GM21381 (cell line): ENCODE measurements at regions not wholly inside any gene's neighbourhood (a gene's known extent, or its start where the extent isn't known, plus 50 kb on each side); places are given as distances from the start of the nearest gene placed in this dataset.

ENCODE experiments used
- ATAC-seq: cut with Tn5 transposase; IDR thresholded peaks from one replicate; pipeline ENCODE4 v1.9.1; 2021; ENCODE audit warnings: mild to moderate bottlenecking, moderate library complexity; ENCODE audit not compliant: unreplicated experiment

DNA sequence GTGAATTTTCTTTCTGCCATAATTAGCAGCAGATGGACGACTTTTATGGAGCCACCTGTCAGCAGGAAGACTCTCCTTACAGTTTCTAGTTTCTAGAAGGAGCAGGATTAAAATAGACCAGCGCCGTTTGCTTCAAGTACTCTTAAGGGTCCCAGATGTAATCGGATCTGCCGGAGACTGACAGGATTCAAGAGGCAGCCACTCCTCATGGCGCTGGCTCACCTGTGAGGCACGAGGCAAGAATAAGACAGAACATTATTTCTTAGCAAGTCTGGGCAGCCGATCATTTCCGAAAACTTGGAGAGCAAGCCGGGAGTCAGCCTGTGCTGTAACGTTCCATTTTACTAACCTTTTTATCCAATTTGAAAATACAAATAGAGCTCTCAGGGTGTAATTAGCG is 410.4 kb upstream of the RORA start:
- ATAC-seq = no peak

DNA sequence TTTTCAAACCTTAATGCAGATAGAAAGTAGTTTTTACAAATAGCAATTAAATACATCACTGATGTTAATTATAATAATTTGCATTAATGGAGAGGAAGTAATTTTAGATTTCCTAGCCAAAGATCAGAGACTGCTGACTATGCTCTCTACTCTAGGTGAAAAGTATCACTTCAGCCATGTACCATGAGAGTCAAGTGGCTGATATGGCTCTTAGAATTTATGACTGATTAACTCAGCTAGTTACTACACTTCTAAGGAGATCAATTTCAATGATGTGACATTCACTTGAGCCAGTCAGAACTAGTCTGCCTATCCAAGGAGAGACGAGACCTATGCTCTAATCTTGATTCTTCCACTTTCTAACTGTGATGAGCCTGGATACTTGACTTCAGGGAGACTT is 405.7 kb upstream of the RORA start:
- no peak for ATAC-seq

DNA sequence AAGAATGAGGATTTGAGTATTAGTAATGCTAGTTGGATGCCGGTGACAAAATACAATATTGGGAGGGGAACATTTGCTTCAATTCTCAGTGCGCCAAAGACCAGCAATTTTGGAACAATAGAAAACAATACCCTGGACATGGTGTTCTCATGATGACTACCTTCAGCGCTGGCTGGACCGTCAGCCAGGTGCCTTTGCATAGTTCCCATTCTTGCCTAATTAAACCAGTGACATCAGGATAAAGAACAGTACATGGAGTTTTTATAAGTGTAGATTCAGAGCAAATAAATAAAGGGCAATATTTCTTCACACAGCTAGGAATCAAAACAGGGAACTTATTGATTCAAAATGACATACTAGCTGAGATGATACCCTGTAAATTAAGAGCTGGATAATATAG is 404.8 kb upstream of the RORA start:
- no peak for ATAC-seq

DNA sequence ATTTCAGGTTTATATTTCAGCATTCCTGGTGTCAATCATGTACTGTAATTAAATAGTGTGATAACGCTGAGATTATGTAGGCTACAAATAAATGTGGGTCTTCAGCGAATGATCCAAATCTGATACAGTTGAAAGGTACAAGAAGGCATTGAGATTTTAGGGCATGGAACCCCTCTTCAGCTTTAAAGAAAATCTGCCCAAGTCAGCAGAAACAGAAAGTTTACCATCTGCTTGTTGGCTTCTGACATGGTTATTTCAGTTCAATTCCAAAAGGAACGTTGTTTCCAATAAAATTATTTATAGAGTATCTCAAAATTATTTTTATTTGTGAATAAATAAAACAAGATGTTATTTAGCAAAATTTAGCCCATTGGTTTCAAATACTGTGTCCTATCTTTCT is 400.2 kb upstream of the RORA start:
- no peak for ATAC-seq

DNA sequence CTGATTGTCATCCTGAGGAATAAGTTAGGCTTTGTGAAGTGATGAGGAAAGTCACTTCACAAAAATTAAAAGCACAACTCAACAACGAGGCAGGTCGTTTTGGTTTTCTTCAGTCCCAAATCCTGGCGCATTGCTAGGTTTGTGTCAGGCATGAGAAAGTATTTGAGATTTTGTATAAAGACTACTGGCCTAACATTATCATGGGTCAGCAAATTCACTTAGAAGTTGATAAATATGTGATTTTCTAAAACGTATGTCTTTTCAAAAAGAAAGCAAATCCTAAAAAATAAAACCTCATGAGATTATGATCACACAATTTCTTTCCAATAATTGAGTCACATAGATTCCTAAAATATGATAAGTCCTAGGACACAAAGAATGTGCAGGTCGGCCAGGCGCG is 395.8 kb upstream of the RORA start:
- ATAC-seq = no peak

DNA sequence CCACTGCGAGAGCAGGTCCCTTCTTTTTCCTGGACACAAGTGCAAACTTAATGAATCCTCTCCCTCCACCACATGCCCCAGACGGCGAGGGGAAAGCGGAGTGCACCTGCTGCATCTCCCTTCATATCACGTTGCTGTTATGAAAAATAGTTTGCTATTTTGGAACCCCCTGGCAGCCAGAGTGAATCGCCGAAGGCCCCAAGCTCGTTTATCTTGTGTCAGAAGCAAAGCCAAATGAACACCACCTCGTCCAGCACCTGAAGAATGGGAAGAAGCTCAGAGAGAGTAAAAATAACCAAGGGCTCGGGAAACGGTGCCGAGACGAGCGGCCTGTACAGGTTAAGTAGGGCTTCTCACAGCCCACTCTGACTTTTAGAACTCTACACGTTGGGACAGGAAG is 394.6 kb upstream of the RORA start:
- no peak for ATAC-seq

DNA sequence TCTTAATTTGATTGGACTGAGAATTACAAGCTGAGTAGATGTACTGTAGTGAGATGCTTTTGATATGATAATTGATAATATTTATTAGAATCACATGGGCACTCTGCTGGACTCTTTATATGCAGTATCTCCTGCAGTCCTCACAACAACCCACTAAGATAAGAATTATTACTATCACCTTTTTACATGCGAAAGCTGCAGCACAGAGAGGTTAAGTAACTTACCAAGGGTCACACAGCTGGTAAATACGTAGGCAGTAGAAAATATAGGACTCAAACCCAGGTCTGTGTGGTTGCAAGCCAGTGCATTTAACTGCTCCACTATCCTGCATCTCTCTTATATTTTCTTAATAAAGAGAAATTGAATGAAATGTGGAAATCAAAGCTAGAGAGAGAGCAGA is 392.8 kb upstream of the RORA start:
- no peak for ATAC-seq

DNA sequence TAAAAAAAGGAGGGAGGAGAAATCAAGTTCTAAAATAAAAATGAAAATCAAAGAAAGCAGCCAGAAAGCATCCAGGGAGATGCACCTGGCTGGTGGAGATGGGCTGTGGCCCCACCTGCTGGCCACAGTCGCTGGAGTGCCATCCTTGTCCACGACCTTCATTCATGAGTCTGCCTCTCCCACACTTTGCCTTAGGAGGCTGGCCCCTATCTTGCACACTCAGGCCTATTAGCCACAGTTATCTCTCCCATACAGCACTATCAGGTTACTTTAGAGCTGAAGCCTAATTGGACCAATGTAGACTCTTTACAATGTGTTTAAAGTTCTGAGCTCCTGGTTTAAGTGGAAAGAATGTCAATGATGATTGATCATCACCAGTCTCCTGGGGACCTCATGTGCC is 392.0 kb upstream of the RORA start:
- ATAC-seq = no peak

DNA sequence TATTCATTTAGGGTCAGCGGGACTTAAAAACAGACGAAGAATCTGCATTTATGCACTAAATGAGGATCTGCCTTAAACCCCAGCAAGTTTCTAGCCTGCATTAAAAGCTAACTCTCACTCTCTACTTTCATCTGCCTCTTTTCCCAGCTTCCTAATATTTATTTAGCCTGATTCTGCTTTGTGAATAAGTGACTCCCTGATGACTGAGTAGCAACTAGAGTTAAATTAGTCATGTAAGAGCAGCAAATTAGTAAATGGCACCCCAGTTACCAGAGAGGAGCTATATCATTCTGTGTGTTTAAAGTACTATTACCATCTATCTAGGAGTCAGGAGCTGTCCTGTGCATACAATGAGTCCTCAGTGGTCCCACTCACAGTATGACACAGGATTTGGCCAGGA is 391.0 kb upstream of the RORA start:
- ATAC-seq = no peak

DNA sequence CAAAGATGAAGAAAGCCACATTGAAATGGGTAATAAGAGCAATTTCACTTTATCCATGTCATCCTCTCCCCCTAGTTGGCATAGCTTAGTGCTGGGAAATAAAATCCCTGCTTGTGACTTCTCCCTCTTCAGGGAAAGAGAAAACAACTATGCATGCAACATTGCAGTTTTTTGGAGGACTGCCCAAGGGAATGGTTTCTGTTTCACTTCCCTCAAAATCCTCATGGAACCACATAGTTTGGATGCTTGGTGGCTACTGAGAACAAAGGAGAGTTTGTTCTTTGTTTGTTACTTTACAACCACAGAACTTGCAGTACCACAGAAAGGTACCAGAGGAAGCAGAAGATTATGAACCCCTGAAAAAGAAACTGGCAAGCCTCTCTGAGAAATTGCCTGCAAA is 384.6 kb upstream of the RORA start:
- ATAC-seq = no peak

DNA sequence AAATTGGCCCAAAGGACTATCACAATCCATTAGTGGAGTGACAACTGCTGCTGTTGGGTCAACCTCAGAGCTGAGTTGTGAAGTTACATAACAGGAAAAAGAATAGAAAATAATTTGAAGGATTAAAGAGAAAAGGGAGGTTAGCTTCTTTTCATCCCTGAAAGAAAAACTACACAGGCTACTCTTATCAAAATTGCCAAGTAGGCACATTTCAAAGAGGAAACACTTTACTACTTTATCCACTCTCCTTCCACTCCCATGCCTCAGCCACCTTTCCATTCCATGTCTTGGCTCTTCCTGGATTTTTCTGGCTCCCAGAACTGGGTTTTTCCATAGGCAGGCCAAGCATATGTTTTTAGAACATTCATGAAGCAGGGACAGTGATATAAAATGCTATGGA is 384.0 kb upstream of the RORA start:
- no peak for ATAC-seq

DNA sequence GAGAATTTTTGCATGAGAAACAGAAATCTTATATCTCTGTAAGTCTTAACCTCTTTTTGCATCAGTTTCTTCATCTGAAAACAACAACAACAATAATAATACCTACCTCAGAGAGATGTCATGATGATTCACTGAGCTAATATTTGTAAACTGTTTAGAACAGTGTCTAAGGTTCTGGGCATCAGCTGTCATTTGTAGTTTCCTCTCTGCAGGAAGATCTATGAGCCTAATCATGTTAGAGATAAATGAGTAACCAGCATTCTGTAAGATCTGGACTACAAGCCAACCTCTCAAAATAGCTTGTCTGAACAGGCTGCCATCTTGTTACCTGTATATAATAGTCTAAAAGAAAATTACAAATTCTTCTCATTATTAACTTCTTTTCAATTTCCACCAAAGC is 383.0 kb upstream of the RORA start:
- ATAC-seq = no peak

DNA sequence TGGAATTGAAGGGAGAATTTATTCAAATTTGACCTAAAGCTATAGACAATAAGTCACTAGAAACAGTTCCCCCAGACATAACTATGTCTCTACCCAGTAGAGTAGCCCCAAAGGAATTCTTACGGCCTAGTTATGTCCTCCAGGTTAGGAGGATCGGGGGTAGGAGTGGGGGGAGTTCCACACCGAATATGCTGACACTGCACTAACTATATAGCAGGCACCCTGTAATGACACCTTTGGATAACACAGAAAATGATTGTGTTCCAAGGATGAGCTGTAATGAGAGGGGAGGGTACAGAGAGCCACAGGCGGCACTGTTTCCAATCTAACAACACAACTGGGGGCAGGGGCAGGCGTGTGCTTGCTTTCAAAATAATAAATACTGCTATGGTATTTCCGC is 376.2 kb upstream of the RORA start:
- ATAC-seq = no peak

DNA sequence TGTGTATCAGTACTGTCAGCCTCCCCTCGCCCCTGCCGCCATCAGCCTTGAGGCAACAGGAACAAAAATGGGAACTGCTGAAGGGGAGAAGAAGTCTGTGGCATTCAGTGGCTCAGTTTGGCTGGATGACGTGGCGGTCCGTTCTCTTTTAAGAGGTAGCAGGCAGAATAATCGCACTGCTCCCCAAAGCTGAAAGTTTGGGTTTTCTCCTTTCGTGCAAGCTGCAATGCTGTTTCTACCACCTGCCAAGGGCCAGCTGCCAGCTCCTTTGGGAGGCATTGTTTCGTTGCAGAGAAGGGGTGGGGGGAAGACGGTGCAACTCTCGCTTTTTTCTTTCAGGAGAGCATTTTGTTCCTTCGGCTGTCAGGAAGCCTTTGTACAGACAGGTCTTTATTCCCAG is 369.6 kb upstream of the RORA start:
- no peak for ATAC-seq

DNA sequence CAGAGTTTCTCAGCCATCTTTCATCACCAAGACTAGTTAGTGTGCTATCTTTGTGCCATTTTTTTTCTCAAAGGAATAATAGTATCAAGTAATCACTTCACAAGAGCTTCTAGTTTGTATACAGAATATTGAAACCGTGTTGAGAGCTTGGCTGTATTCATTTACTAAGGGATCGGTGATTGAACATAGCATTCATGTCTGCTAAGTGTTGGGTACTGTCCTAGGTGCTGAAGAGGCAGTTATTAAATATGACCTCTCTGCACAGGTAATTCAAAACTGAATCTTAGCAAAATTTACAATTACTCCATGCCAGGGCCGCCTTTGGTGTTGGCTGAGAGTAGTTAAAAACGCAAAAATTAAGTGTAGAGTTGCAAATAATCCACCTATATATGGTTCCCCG is 355.3 kb upstream of the RORA start:
- no peak for ATAC-seq

DNA sequence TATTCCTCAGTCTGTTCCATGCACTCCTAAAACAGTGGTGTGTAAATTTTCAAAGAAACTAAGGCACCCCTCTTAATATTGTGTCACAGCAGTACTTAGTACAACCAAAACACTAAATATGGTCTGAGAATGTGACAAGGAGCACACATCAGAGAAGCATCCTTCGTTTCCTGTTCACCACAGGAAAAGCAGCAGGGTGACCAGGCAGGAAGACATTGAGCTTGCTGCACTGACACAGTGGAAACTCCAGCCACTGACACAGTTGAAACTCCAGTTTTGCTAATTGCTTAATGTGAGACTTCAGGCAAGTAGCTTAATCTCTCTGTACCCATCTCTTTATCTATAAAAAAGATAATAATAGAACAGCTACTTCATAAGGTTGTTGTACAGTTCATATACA is 353.0 kb upstream of the RORA start:
- ATAC-seq = no peak

DNA sequence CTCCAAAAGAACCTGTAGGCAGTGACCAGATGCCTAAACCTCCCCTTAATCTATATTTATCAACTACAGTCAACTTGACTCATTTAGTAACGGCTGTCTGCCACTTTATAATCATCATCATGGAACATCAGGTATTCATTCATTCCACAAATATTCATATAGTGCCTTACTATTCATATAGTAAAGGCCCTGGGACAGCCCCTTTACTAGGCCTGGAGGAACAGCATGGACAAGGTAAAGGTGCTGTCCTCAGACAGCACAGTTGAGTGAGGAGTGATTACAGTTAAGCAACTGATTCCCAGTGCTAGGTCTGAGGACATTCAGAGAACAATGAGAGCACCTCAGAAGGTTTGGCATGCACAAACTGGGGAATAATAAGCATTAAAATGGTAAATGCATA is 346.5 kb upstream of the RORA start:
- no peak for ATAC-seq

DNA sequence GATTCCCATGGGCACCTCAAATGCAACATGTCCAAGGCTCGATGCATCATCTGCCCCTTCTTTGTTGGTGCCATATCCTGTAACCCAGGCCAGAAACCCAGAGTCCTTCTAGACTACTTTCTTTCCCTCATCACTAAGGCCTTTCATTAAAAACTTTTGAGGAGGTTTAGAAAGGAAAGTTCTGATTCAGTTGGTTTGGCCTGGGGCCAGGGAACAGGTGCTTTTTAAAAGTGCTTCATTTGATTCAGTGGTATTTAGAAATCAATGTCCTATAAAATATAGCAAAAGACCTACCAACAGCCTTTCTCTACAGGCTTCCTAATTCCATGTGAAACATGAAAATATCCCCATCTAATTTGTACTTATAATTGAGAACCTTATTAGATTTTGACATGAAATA is 341.9 kb upstream of the RORA start:
- no peak for ATAC-seq

DNA sequence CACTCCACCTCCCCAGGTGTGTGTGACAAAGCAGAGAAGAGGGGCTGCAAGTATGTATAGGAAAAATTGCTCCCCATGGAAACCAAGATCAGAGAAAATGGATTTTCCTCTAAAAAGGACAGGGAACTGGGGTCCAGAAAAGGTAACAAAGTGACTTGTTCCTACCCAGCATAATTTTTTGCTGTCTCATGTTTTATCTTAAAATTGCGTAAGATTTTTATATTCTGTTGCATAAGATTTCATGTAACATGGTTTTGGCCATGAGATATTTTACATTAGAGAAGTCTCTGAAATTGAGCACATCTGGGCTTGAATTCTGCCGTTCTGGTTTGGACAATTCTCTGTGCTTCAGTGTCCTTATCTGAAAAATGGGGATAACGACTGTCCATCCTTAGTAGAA is 335.7 kb upstream of the RORA start:
- no peak for ATAC-seq

DNA sequence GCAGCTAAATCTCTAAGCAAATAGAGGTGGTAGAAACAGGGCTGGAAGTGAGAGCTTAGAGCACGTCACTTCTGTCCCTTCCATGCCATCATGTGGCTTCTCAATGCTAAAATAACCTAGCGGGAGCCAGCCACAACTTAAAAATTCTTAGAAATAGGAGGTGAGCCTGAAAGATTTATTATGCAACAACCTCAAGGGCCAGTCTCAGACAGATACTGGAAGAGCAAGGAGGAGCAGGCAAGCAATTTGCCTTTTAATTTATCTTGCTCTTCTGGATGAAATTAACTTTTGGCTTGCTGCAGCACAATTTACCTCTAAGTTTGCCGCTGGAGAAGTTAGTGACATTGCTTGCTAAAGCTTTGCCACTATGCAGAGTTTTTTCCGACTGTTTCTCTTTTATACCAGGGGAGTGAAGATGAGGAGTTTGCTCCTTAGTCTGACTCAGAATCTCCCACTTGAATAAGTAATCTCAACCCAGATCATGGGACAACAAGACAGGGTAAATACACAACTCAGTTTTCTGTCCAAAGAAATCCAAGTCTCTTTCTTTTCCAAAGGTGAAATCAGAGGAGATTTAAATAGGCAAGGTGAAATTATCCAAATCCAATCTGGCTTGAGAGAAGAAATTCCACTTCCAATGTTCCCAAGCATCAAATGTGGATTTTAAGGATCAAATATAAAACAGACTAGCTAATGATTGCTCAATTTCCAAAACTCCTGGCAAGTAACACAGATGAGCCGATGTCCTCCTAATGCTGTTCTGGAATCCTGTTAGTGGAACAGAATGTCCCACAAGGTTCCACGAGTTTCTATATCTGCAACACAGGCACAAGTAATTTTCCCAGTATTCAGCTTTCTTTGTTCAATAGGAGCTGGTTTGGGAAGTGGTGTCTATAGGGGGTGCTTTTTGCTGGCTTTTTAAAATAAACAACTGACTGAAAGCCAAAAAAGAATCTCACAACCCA is 329.4 kb upstream of the RORA start:
- no peak for ATAC-seq

DNA sequence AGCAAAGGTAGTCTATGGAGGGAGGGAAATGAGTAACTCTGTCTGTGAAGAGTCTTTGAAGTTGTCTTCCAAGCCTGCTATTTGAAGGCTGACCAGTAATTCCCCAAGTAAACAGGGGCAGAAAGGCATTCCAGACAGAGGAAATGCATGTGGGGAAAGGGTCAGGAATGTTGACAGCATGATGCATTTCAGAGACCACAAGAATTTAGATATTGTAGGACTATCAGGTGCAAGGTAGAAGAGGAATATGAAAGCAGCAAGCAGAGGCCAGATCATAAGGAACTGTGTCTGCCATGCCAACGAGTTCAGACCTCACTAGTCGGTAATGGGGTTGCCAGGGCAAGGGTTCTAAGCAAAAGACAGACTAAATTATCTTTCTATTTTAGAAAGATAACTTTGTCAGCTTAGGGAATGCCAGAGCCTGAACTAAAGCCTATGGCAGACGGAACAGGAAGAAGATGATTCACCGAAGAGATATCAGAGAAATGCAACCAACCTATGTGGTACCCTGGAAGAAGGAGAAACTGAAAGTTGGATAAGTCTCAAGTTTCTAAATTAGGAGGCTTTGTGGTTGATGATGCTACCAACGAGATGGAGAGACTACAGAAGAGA is 327.0 kb upstream of the RORA start:
- no peak for ATAC-seq

DNA sequence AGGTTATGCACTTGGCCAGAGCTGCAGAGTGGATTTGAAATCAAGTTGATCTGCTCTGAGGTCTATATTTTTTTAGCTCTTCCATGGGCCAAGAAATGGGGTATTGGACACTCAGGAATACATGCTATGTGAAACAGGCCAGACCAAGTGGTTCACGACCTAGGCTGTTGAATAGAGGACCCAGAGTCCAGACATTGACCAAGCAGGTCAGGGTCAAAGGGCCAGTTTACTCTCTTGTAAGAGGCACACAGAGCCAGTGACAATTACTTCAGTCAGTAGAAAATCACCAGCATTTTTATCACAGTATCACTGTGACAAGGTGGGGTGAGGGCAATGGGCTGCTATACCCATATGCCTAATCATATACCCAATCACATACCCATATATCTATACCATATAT is 320.6 kb upstream of the RORA start:
- ATAC-seq = no peak

DNA sequence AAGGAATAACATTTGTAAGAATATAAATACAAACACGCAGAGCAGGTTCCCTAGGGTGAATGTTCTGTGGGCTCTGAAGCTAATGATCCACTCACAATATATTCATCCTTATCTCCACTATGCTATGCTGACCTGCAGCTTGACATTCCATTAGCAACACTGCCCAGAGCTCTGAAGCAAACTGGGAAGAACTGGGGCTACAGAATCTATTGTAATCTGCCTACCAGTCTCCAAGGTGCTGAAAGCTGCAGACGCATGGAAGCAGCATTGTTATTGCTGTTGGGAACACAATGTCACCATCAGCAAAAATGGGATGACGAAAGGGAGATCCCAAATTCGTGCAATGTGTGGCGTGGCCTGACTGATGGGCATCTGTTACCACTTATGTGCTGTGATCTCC is 316.7 kb upstream of the RORA start:
- ATAC-seq = no peak
